ENCODE measurements at regions not wholly inside any gene's neighbourhood (a gene's known extent, or its start where the extent isn't known, plus 50 kb on each side); places are given as distances from the start of the nearest gene placed in this dataset.

GRCh38 chr16:8243981-8244380, 346.3 kb downstream of the TMEM114 start:
- 39 to 46% methylated on average over 4 of the region's 4 CpGs for WGBS, 2 donors
- intact Hi-C loops (cut with DNase I), result no loop called here
- no peaks in the 10 kb centered on the region for H3K36me3 ChIP-seq
- no peaks in the 10 kb centered on the region for H3K4me1 ChIP-seq
- TF ChIP-seq CTCF (IDR thresholded peaks at IDR 0.05), result no peak
- TF ChIP-seq POLR2A (IDR thresholded peaks at IDR 0.05), result no peak
- H3K9me3 ChIP-seq, result no peaks in the 10 kb centered on the region
- H3K4me3 ChIP-seq, result no peak overlapping the region
- H3K27ac ChIP-seq, result no peak overlapping the region
- no peaks in the 10 kb centered on the region for H3K27me3 ChIP-seq
- no peak for DNase-seq

GRCh38 chr16:8241408-8241807, 348.9 kb downstream of the TMEM114 start:
- intact Hi-C loops (cut with DNase I), result no loop called here
- TF ChIP-seq POLR2A (IDR thresholded peaks at IDR 0.05) (no peak), CTCF (IDR thresholded peaks at IDR 0.05) (no peak)
- Histone ChIP-seq H3K36me3 (no peaks in the 10 kb centered on the region), H3K27ac (no peak overlapping the region), H3K9me3 (no peaks in the 10 kb centered on the region), H3K27me3 (no peaks in the 10 kb centered on the region), H3K4me3 (no peak overlapping the region), H3K4me1 (no peaks in the 10 kb centered on the region)
- 38 to 48% methylated on average over 2 to 3 of the region's 3 CpGs for WGBS, 2 donors
- no peak for DNase-seq

- Histone ChIP-seq H3K9me3 (no peaks in the 10 kb centered on the region), H3K4me1 (no peaks in the 10 kb centered on the region), H3K27ac (no peak overlapping the region), H3K4me3 (no peak overlapping the region), H3K36me3 (no peaks in the 10 kb centered on the region), H3K27me3 (no peaks in the 10 kb centered on the region)
- WGBS, 2 donors, result 71 to 74% methylated on average over 2 of the region's 2 CpGs
- intact Hi-C loops (cut with DNase I), result no loop called here
- no peak for TF ChIP-seq POLR2A (IDR thresholded peaks at IDR 0.05)
- TF ChIP-seq CTCF (IDR thresholded peaks at IDR 0.05), result no peak
- DNase-seq, result no peak
Measured at GRCh38 chr16:8239443-8239842, 350.9 kb downstream of the TMEM114 start.

- intact Hi-C loops (cut with DNase I), result no loop called here
- H3K27ac ChIP-seq, result no peak overlapping the region
- TF ChIP-seq CTCF (IDR thresholded peaks at IDR 0.05) (no peak), POLR2A (IDR thresholded peaks at IDR 0.05) (no peak)
- DNase-seq, result no peak
- H3K36me3 ChIP-seq, result no peaks in the 10 kb centered on the region
- no peaks in the 10 kb centered on the region for H3K9me3 ChIP-seq
- 62 to 78% methylated on average over 3 of the region's 3 CpGs for WGBS, 2 donors
- H3K27me3 ChIP-seq, result no peaks in the 10 kb centered on the region
- no peaks in the 10 kb centered on the region for H3K4me1 ChIP-seq
- no peak overlapping the region for H3K4me3 ChIP-seq
Measured at GRCh38 chr16:8237452-8237851, 352.9 kb downstream of the TMEM114 start.

GRCh38 chr16:8236816-8237215, 353.5 kb downstream of the TMEM114 start:
- intact Hi-C loops (cut with DNase I), result no loop called here

More at GRCh38 chr16:8236816-8237215, 353.5 kb downstream of the TMEM114 start:
- TF ChIP-seq POLR2A (IDR thresholded peaks at IDR 0.05) (no peak), CTCF (IDR thresholded peaks at IDR 0.05) (no peak)
- no peak overlapping the region for H3K4me3 ChIP-seq
- H3K36me3 ChIP-seq, result no peaks in the 10 kb centered on the region
- H3K27ac ChIP-seq, result no peak overlapping the region
- DNase-seq, result no peak
- no peaks in the 10 kb centered on the region for H3K4me1 ChIP-seq
- H3K9me3 ChIP-seq, result no peaks in the 10 kb centered on the region
- WGBS, 2 donors, result 73 to 76% methylated on average over 4 of the region's 4 CpGs
- no peaks in the 10 kb centered on the region for H3K27me3 ChIP-seq
